Activated CD8-positive, alpha-beta T cell treated with anti-CD3 and anti-CD28 coated beads, Interleukin-2, amount 10 ng/mL, durations not matched to agents 7 days and 5 days (primary cell): ENCODE measurements at regions not wholly inside any gene's neighbourhood (a gene's known extent, or its start where the extent isn't known, plus 50 kb on each side); places are given as distances from the start of the nearest gene placed in this dataset.
"Not testable (repeated sequence)": the region's sequence is repeated elsewhere in the genome, so short reads cannot be mapped to it uniquely, and the experiment has no call there.

Source experiments
- ATAC-seq: fragments of 150-1000 bp; cut with Tn5 transposase; one replicate; pipeline ENCODE4 v1.10.0; 2021; ENCODE audit warnings: moderate library complexity
- CTCF ChIA-PET: fragments of 350-600 bp; sonication (Branson Sonifier 250); formaldehyde crosslinking; loops from one replicate; lab custom pipeline; 2021; ENCODE audit warnings: antibody characterized with exemption; lab: Charles Lee
- POLR2A ChIA-PET: fragments of 350-600 bp; sonication (Branson Sonifier 250); formaldehyde crosslinking; loops from one replicate; lab custom pipeline; 2021; ENCODE audit warnings: antibody characterized with exemption; lab: Charles Lee
- DNase-seq: peaks from one replicate; pipeline ENCODE4 v3.0.0-alpha.2; 2020
- H3K27ac Mint-ChIP-seq: one replicate; pipeline ENCODE4 v1.8.0; 2021; ENCODE audit warnings: mild to moderate bottlenecking, mixed read lengths
- H3K27me3 Mint-ChIP-seq: one replicate; pipeline ENCODE4 v1.8.0; 2021; ENCODE audit warnings: low read depth, mixed read lengths
- H3K36me3 Mint-ChIP-seq: one replicate; pipeline ENCODE4 v1.8.0; 2021; ENCODE audit warnings: low read depth, mixed read lengths
- H3K4me1 Mint-ChIP-seq: one replicate; pipeline ENCODE4 v1.8.0; 2021; ENCODE audit warnings: low read depth, mixed read lengths
- H3K4me3 Mint-ChIP-seq: one replicate; pipeline ENCODE4 v1.8.0; 2021; ENCODE audit warnings: mild to moderate bottlenecking, mixed read lengths
- H3K9me3 Mint-ChIP-seq: one replicate; pipeline ENCODE4 v1.8.0; 2022; ENCODE audit warnings: mixed read lengths; ENCODE audit not compliant: insufficient read depth

DNA sequence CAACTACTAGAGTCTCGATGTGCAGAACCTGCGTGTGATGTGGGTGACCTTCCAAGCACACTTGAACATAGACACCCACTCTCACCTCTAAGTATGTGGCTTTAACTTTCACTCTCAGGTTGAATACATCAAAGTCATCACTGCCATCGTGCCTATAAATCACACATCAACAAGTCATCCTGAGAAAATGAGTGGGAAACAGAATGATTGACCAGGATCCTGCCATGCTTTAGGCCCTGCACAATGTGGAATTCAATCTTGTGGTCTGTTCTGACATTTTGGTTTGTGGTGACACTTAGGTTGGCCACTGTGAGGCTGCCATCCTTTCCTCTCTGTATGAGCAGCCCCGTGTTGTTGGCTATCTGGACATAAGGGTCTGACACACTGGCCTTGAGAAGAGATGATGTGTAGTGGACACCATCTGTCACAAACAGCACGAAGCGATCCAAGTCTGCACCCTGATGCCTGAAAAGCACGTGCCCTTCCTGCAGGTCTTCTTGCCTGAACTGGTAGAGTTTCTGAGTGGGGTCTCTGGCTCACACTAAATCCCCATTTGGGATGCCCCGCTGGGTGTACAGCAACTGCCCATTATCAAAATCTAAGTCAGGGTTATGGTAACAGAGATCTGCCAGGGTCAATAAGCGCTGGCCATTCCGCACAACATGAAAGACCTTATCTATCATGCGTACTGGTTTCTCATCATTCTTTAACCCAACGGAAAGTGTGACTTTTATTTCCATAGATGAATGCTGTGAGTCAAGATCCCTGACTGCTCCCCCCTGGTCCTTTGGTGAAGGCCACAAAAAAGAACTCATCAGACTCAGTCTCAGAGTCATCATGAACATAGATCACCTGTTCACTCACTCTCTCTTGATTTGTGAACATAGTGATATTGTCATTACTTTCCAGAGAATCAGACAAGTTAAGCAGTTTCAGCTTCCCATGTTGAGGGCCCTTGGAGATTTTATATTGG lies 116.6 kb downstream of the ESM1 start:
- Mint-ChIP-seq H3K4me1 (peaks cover 20% of the 10 kb centered on the region), H3K27ac (no peak overlapping the region), H3K27me3 (peaks cover 44% of the 10 kb centered on the region), H3K4me3 (no peak overlapping the region), H3K36me3 (no peaks in the 10 kb centered on the region), H3K9me3 (no peaks in the 10 kb centered on the region)
- ChIA-PET CTCF (interaction anchor here (0.9 to 5.5 kb wide), 9 partner anchors 17 to 449 kb away, joined by 3 to 99 read pairs (median 14); partner anchors contain the start of genes GPX8 and SNX18), POLR2A (no interaction called here)
- DNase-seq (no peak), ATAC-seq (peak; percentile 66)

DNA sequence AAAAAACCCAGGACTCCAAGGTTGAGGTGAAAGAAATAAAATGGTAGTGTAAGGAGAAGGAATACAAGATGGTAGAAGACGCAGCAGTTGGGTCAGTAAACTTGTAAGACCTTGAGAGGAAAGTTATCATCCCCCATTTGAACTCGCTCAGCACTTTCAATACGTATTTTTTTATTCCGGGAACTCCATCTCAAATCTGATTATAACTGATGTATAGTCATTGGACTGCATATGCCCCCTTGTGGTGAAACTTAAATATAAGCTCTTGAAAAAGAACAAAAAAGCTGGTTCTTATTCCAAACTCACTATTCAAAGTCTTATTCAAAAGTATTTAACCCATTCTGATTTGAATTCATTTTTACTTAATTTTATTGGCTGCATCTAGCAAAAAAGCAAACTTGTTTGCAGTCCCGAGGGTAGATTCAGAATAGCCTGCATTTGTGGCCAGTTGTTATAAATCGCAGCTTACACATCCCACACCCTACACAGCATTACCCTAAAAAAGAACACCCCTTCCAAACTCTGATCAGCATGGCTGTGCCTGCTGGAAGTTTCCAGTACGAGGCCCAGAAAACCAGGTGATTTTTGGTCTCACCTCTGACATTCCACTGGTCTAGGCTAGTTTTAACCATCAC lies 118.0 kb downstream of the ESM1 start:
- H3K9me3 Mint-ChIP-seq = no peaks in the 10 kb centered on the region
- no peaks in the 10 kb centered on the region for H3K36me3 Mint-ChIP-seq
- peaks cover 20% of the 10 kb centered on the region for H3K4me1 Mint-ChIP-seq
- no peak overlapping the region for H3K27ac Mint-ChIP-seq
- CTCF ChIA-PET = interaction anchor here (0.6 to 5.5 kb wide), 56 partner anchors 10 to 774 kb away, joined by 3 to 99 read pairs (median 4); partner anchors contain the start of genes GPX8 and SNX18
- ATAC-seq = peak; percentile 49
- peaks cover 41% of the 10 kb centered on the region for H3K27me3 Mint-ChIP-seq
- no peak overlapping the region for H3K4me3 Mint-ChIP-seq
- POLR2A ChIA-PET = interaction anchor here (1.2 to 1.9 kb wide), 2 partner anchors 350 to 351 kb away, joined by 5 read pairs; partner anchors contain the start of gene SNX18
- no peak for DNase-seq

DNA sequence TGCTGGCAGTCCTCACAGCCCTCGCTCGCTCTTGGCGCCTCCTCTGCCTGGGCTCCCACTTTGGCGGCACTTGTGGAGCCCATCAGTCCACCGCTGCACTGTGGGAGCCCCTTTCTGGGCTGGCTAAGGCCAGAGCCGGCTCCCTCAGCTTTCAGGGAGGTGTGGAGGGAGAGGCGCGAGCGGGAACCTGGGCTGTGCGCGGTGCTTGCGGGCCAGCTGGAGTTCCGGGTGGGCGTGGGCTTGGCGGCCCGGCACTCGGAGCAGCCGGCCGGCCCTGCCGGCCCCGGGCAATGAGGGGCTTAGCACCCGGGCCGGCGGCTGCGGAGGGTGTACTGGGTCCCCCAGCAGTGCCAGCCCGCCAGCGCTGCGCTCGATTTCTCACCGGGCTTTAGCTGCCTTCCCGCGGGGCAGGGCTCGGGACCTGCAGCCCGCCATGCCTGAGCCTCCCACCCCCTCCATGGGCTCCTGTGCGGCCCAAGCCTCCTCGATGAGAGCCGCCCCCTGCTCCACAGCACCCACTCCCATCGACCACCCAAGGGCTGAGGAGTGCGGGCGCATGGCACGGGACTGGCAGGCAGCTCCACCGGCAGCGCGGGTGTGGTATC lies 120.4 kb downstream of the ESM1 start:
- ATAC-seq, H3K27ac Mint-ChIP-seq, H3K9me3 Mint-ChIP-seq, H3K36me3 Mint-ChIP-seq, DNase-seq, POLR2A ChIA-PET, H3K4me3 Mint-ChIP-seq: not testable (repeated sequence)
- peaks cover 33% of the 10 kb centered on the region for H3K27me3 Mint-ChIP-seq
- H3K4me1 Mint-ChIP-seq = peaks cover 20% of the 10 kb centered on the region
- CTCF ChIA-PET = interaction anchor here (0.9 to 5.5 kb wide), 4 partner anchors 8 to 347 kb away, joined by 3 to 99 read pairs (median 6); partner anchors contain the start of gene SNX18

DNA sequence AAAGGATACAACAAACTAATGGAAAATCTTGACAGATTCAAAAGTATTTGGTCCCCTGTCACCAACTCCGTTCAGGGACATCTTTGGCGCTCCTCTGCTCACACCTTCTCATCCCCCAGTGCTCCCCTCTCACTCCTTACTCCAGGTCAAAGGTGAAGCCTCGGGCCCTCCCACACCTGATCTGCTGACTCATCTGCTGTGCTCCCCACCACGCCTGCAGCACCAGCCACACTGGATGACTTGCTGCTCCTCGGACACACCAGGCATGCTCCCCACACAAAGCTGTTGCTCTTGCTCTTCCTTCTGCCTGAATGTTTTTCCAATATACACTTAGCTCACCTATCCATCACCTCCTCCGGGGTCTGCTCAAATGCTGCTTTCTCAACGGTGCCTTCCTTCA lies 123.4 kb downstream of the ESM1 start:
- Mint-ChIP-seq H3K36me3 (peaks cover 5% of the 10 kb centered on the region), H3K4me3 (no peak overlapping the region), H3K27me3 (peaks cover 27% of the 10 kb centered on the region), H3K4me1 (peaks cover under 1% of the 10 kb centered on the region), H3K27ac (no peak overlapping the region), H3K9me3 (peaks cover 24% of the 10 kb centered on the region)
- POLR2A ChIA-PET = no interaction called here
- ATAC-seq (no peak), DNase-seq (no peak)
- CTCF ChIA-PET = no interaction called here

DNA sequence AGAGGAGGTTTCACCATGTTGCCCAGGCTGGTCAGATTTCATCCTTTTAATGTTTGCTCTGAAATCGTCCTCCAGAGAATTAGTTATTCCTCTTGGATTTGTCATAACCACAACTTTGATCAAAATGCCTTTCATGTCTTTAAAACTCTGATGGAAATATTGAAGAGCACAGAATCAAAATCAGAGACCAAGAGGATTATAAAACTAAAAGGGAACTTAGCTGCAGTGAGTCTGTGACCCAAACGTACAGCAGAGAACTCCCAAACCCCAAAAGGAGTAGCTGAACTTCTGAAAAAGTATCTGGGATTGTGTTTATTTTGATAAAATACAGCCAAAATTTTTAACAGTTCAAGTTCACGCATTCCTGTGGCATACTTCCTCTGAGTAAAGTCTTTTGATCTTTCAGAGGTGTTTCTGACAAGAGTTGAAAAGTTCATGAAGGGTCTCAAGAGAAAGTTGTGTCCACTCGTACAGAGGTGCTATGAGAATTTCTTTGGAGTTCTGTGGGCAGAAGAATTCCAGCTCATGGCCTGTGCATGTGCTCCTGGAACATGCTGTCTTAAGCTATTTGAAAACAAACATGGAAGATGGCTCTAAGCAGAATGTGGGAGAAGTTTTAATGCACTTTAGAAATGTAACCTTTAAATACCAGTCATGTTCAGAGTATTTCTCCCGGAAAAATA lies 124.0 kb downstream of the ESM1 start:
- Mint-ChIP-seq H3K4me3 (no peak overlapping the region), H3K36me3 (peaks cover 5% of the 10 kb centered on the region), H3K27me3 (peaks cover 25% of the 10 kb centered on the region), H3K4me1 (no peaks in the 10 kb centered on the region), H3K9me3 (peaks cover 24% of the 10 kb centered on the region), H3K27ac (no peak overlapping the region)
- POLR2A ChIA-PET = no interaction called here
- DNase-seq (no peak), ATAC-seq (no peak)
- CTCF ChIA-PET = no interaction called here

DNA sequence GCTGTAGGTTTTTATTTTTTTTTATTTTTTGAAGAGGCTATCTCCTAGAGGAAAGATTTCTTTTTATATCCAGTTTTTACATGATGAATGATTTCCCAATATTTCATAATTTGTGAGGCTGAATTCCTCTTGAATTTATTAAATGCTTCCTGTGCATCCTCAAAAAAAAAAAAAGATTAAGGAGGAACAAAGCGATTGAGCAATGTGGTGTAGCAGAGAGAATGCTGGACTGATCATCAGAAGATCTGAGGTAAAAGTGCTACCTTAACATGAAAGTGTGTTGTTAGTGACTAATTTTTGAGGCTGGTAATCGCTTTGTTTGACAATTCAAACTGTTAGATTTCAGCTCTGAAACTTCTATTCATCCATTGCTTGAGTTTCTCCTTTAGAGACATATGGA lies 125.1 kb downstream of the ESM1 start:
- Mint-ChIP-seq H3K4me1 (no peaks in the 10 kb centered on the region), H3K9me3 (peaks cover 24% of the 10 kb centered on the region), H3K27me3 (peaks cover 29% of the 10 kb centered on the region), H3K27ac (no peak overlapping the region), H3K36me3 (peaks cover 5% of the 10 kb centered on the region), H3K4me3 (no peak overlapping the region)
- ATAC-seq (no peak), DNase-seq (no peak)
- CTCF ChIA-PET = interaction anchor here (1.1 kb wide), 1 partner anchor 43 kb away, joined by 3 read pairs; no protein-coding TSS in a partner anchor
- POLR2A ChIA-PET = no interaction called here

DNA sequence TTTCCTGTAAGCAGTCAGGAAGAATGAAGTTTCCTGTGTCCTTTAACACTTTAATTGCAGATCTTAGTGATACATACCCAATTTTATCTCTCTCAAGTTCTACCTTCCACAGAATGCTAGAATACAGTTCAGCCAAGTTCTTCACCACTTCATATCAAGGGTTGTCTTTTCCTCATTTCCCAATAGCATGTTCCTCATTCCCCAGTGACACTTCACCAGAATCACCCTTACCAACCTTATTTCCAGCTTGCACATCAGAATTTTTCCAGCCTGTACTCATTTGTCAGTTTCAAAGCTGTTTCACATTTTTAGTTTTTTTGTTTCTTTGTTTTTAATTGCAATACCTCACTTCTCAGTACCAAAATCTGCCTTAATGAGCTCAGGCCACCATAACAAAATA lies 126.1 kb downstream of the ESM1 start:
- ATAC-seq (no peak), DNase-seq (no peak)
- H3K27me3 Mint-ChIP-seq = peaks cover 29% of the 10 kb centered on the region
- CTCF ChIA-PET = interaction anchor here (1.0 to 1.2 kb wide), 3 partner anchors 44 to 302 kb away, joined by 3 to 4 read pairs (median 3); no protein-coding TSS in a partner anchor
- peaks cover 5% of the 10 kb centered on the region for H3K36me3 Mint-ChIP-seq
- H3K9me3 Mint-ChIP-seq = peaks cover 24% of the 10 kb centered on the region
- no peak overlapping the region for H3K4me3 Mint-ChIP-seq
- no peak overlapping the region for H3K27ac Mint-ChIP-seq
- POLR2A ChIA-PET = no interaction called here
- no peaks in the 10 kb centered on the region for H3K4me1 Mint-ChIP-seq

DNA sequence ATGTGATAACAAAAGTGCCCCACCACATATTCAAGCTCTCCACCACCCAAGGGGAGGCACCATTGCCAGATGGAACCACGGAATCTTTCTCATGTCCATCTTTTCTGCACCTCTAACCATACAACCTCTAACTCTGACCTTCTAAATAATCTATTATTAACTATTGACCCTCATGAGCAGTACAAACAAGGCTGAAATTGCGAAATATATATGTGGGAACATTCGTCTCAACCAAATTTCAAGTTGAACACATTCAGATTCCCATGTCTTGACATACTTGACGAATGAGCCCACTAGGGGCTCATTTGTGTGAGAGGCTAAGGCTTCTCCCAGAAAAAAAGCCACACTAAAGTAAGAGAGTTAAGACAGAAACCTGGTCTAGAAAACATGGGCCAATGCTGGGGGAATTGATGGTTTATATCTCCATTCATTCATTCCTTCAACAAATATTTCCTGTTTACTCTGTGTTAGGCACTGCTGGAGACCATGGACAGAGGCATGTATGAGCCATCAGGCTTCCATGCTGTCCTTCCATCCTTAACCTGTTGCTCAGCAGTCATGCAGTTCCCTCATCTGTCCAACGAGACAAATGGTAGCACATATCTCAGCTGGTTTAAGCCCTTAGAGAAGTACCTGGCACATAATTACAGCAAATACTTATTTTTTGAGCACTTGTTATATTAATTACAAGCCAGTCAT lies 130.4 kb downstream of the ESM1 start:
- ATAC-seq = no peak
- ChIA-PET POLR2A (no interaction called here), CTCF (interaction anchor here (1.1 to 2.0 kb wide), 2 partner anchors 9 to 12 kb away, joined by 3 to 12 read pairs; no protein-coding TSS in a partner anchor)
- peaks cover 20% of the 10 kb centered on the region for H3K9me3 Mint-ChIP-seq
- no peak overlapping the region for H3K27ac Mint-ChIP-seq
- H3K36me3 Mint-ChIP-seq = peaks cover 5% of the 10 kb centered on the region
- peaks cover 19% of the 10 kb centered on the region for H3K27me3 Mint-ChIP-seq
- H3K4me3 Mint-ChIP-seq = no peak overlapping the region
- H3K4me1 Mint-ChIP-seq = no peaks in the 10 kb centered on the region
- no peak for DNase-seq

DNA sequence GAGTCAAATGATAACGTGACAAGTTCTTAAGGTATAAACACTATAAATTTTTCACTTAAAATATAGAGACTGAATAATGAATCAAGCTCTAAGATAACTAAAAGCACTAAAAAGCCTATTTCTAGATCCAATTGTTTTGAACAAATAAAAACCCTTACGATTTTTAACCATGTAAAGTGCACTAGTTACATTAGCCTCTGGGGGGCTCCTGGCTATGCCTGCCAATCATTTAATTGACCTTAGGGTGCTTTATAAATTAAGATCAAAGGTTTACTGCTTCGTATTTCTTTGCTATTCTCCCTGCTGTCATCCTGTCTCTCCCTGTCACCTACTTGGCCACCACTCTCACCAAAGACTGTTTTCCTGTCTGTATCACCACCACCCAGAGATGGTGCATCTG lies 133.4 kb downstream of the ESM1 start:
- no peaks in the 10 kb centered on the region for H3K9me3 Mint-ChIP-seq
- H3K4me3 Mint-ChIP-seq = no peak overlapping the region
- no peaks in the 10 kb centered on the region for H3K36me3 Mint-ChIP-seq
- H3K27ac Mint-ChIP-seq = no peak overlapping the region
- POLR2A ChIA-PET = no interaction called here
- peaks cover 3% of the 10 kb centered on the region for H3K4me1 Mint-ChIP-seq
- CTCF ChIA-PET = interaction anchor here (1.0 to 4.8 kb wide), 8 partner anchors 12 to 340 kb away, joined by 3 to 40 read pairs (median 4); partner anchors contain the start of genes GPX8 and SNX18
- ATAC-seq (no peak), DNase-seq (no peak)
- peaks cover 22% of the 10 kb centered on the region for H3K27me3 Mint-ChIP-seq

DNA sequence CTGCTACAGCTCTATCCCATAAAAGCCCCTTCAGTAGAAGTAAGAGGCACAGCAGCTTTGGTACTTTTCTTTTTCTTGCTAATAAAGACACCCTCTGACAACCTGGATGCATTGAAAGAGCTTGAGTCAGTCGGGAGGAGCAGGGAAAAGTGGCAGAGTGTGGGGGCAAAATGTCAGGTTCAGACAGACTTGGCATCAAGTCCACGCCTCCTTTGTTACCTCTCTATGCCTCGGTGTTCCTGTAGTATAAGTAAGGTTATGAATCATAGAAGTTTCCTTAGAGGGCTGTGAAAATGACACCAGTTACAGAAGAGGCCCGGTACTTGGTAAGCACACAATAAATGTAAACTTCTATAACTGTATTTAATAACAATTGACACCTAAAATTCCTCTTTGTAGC lies 133.9 kb downstream of the ESM1 start:
- ATAC-seq (no peak), DNase-seq (no peak)
- peaks cover 3% of the 10 kb centered on the region for H3K4me1 Mint-ChIP-seq
- no peak overlapping the region for H3K27ac Mint-ChIP-seq
- POLR2A ChIA-PET = no interaction called here
- H3K36me3 Mint-ChIP-seq = no peaks in the 10 kb centered on the region
- CTCF ChIA-PET = interaction anchor here (0.8 to 4.8 kb wide), 10 partner anchors 12 to 339 kb away, joined by 3 to 40 read pairs (median 4); partner anchors contain the start of genes GPX8 and SNX18
- peaks cover 22% of the 10 kb centered on the region for H3K27me3 Mint-ChIP-seq
- H3K4me3 Mint-ChIP-seq = no peak overlapping the region
- H3K9me3 Mint-ChIP-seq = no peaks in the 10 kb centered on the region
